Stomach (tissue), 4 donors: ENCODE measurements at regions not wholly inside any gene's neighbourhood (a gene's known extent, or its start where the extent isn't known, plus 50 kb on each side); places are given as distances from the start of the nearest gene placed in this dataset.

Source experiments
- CTCF ChIP-seq, 7 experiments: fragments of 450-650 bp in 4 of 7; fragments of 200-600 bp in 3 of 7; sonication (generic) in 3 of 7; IDR thresholded peaks; one replicate each; pipeline ENCODE4 v1.5.1; 2016 to 2019; ENCODE audit warnings: antibody characterized with exemption in 7 of 7, control low read depth in 2 of 7, mild to moderate bottlenecking in 1 of 7
- EP300 ChIP-seq: sonication (generic); formaldehyde crosslinking; IDR thresholded peaks from one replicate; pipeline ENCODE4 v1.6.1; 2017; ENCODE audit warnings: antibody characterized with exemption
- POLR2A ChIP-seq, 4 donors: fragments of 450-650 bp; IDR thresholded peaks; one replicate each; pipeline ENCODE4 v1.6.1; 2016; ENCODE audit warnings: antibody characterized with exemption in 4 of 4, control low read depth in 2 of 4, mild to moderate bottlenecking in 1 of 4, moderate library complexity in 1 of 4

- TF ChIP-seq CTCF (IDR thresholded peaks at IDR 0.05) = no peak
- TF ChIP-seq POLR2A (IDR thresholded peaks at IDR 0.05) = no peak
- TF ChIP-seq EP300 = no peak
Measured at GRCh38 chr2:100666996-100667395, 104.2 kb downstream of the PDCL3 start.
